ENCODE measurements at regions not wholly inside any gene's neighbourhood (a gene's known extent, or its start where the extent isn't known, plus 50 kb on each side); places are given as distances from the start of the nearest gene placed in this dataset.
A peak's percentile ranks its signal among the peaks of the same experiment; 100 is the strongest.

GRCh38 chr6:6927521-6928361 lies 180.0 kb upstream of the RREB1 start:
- Histone ChIP-seq H3K9me3 (replicated peaks in 1 of 11) (peaks cover 0 to under 1% (median 0%) of the 10 kb centered on the region in 11 experiments; a peak in 2 of 22 replicates), H3K27me3 (no peaks in the 10 kb centered on the region), H3K4me3 (no peak overlapping the region), H3K4me2 (no peak overlapping the region; a peak in 1 of 22 replicates), H4K20me1 (no peaks in the 10 kb centered on the region), H3K9ac (no peak overlapping the region), H3K27ac (no peak overlapping the region), H3K36me3 (no peaks in the 10 kb centered on the region), H3K4me1 (peaks cover 9 to 20% (median 16%) of the 10 kb centered on the region in 10 experiments)
- TF ChIP-seq Cebpa-rat (IDR thresholded peaks at IDR 0.05) = no peak

- H3K27me3 ChIP-seq = no peaks in the 10 kb centered on the region
Observed at GRCh38 chr6:6930223-6930880, 177.4 kb upstream of the RREB1 start.

GRCh38 chr6:6931071-6932025 lies 176.4 kb upstream of the RREB1 start:
- H3K4me1 ChIP-seq = peaks cover 9 to 29% (median 23%) of the 10 kb centered on the region in 10 experiments
- no peaks in the 10 kb centered on the region for H4K20me1 ChIP-seq
- no peak for TF ChIP-seq Cebpa-rat (IDR thresholded peaks at IDR 0.05)
- peak overlapping the region in 8 of 11 experiments; percentile 12 to 43 (median 22); a peak in 10 of 22 replicates for H3K4me2 ChIP-seq
- no peaks in the 10 kb centered on the region for H3K36me3 ChIP-seq
- H3K4me3 ChIP-seq = no peak overlapping the region
- H3K9ac ChIP-seq = peak overlapping the region in 3 of 11 experiments; percentile 2 to 17 (median 15); a peak in 2 of 22 replicates
- peak overlapping the region in 9 of 11 experiments; percentile 28 to 51 (median 41); a peak in 15 of 22 replicates for H3K27ac ChIP-seq
- no peaks in the 10 kb centered on the region for H3K9me3 ChIP-seq (replicated peaks in 1 of 11)
- no peaks in the 10 kb centered on the region for H3K27me3 ChIP-seq

More at GRCh38 chr6:6930223-6930880, 177.4 kb upstream of the RREB1 start:
- Histone ChIP-seq H3K4me3 (no peak overlapping the region), H3K36me3 (no peaks in the 10 kb centered on the region), H3K4me2 (no peak overlapping the region; a peak in 1 of 22 replicates), H3K9me3 (replicated peaks in 1 of 11) (no peaks in the 10 kb centered on the region), H3K27ac (peak overlapping the region in 2 of 11 experiments; percentile 51; a peak in 1 of 22 replicates), H3K4me1 (peaks cover 9 to 29% (median 23%) of the 10 kb centered on the region in 10 experiments), H4K20me1 (no peaks in the 10 kb centered on the region), H3K9ac (no peak overlapping the region)
- TF ChIP-seq Cebpa-rat (IDR thresholded peaks at IDR 0.05) = no peak

GRCh38 chr6:6932341-6932740 lies 175.4 kb upstream of the RREB1 start:
- H3K36me3 ChIP-seq = no peaks in the 10 kb centered on the region
- H3K4me3 ChIP-seq = no peak overlapping the region
- H3K4me1 ChIP-seq = peaks cover 9 to 29% (median 23%) of the 10 kb centered on the region in 10 experiments
- H4K20me1 ChIP-seq = no peaks in the 10 kb centered on the region
- no peak overlapping the region for H3K9ac ChIP-seq
- H3K27ac ChIP-seq = no peak overlapping the region
- peak overlapping the region in 6 of 11 experiments; percentile 32 to 61 (median 40); a peak in 9 of 22 replicates for H3K4me2 ChIP-seq
- no peaks in the 10 kb centered on the region for H3K9me3 ChIP-seq (replicated peaks in 1 of 11)
- H3K27me3 ChIP-seq = no peaks in the 10 kb centered on the region
- TF ChIP-seq Cebpa-rat (IDR thresholded peaks at IDR 0.05) = no peak

GRCh38 chr6:6932968-6933367 lies 174.8 kb upstream of the RREB1 start:
- peak overlapping the region in 8 of 11 experiments; percentile 17 to 61 (median 36); a peak in 11 of 22 replicates for H3K4me2 ChIP-seq
- no peak for TF ChIP-seq Cebpa-rat (IDR thresholded peaks at IDR 0.05)
- no peaks in the 10 kb centered on the region for H3K27me3 ChIP-seq
- H3K27ac ChIP-seq = no peak overlapping the region
- peaks cover 9 to 29% (median 23%) of the 10 kb centered on the region in 10 experiments for H3K4me1 ChIP-seq
- H3K9ac ChIP-seq = no peak overlapping the region
- H3K4me3 ChIP-seq = no peak overlapping the region
- H3K9me3 ChIP-seq (replicated peaks in 1 of 11) = no peaks in the 10 kb centered on the region
- H3K36me3 ChIP-seq = no peaks in the 10 kb centered on the region
- no peaks in the 10 kb centered on the region for H4K20me1 ChIP-seq

- no peak overlapping the region for H3K4me3 ChIP-seq
- H3K36me3 ChIP-seq = no peaks in the 10 kb centered on the region
- peaks cover 12 to 20% (median 14%) of the 10 kb centered on the region in 10 experiments for H3K4me1 ChIP-seq
- no peak overlapping the region for H3K4me2 ChIP-seq
- peaks cover 0 to 8% (median 0%) of the 10 kb centered on the region in 11 experiments; a peak in 2 of 22 replicates for H3K9me3 ChIP-seq (replicated peaks in 1 of 11)
- no peaks in the 10 kb centered on the region for H3K27me3 ChIP-seq
- H4K20me1 ChIP-seq = no peaks in the 10 kb centered on the region
- H3K27ac ChIP-seq = no peak overlapping the region
- no peak for TF ChIP-seq Cebpa-rat (IDR thresholded peaks at IDR 0.05)
- no peak overlapping the region for H3K9ac ChIP-seq
Observed at GRCh38 chr6:6940031-6941025, 167.4 kb upstream of the RREB1 start.

GRCh38 chr6:6941201-6941600 lies 166.6 kb upstream of the RREB1 start:
- Histone ChIP-seq H3K9me3 (replicated peaks in 1 of 11) (peaks cover 0 to 8% (median 0%) of the 10 kb centered on the region in 11 experiments; a peak in 2 of 22 replicates), H3K4me1 (peaks cover 12 to 20% (median 14%) of the 10 kb centered on the region in 10 experiments), H3K27me3 (no peaks in the 10 kb centered on the region), H3K36me3 (no peaks in the 10 kb centered on the region), H3K9ac (no peak overlapping the region), H4K20me1 (no peaks in the 10 kb centered on the region), H3K4me2 (no peak overlapping the region), H3K27ac (no peak overlapping the region), H3K4me3 (no peak overlapping the region)
- TF ChIP-seq Cebpa-rat (IDR thresholded peaks at IDR 0.05) = no peak
